ENCODE measurements at regions not wholly inside any gene's neighbourhood (a gene's known extent, or its start where the extent isn't known, plus 50 kb on each side); places are given as distances from the start of the nearest gene placed in this dataset.

DNA sequence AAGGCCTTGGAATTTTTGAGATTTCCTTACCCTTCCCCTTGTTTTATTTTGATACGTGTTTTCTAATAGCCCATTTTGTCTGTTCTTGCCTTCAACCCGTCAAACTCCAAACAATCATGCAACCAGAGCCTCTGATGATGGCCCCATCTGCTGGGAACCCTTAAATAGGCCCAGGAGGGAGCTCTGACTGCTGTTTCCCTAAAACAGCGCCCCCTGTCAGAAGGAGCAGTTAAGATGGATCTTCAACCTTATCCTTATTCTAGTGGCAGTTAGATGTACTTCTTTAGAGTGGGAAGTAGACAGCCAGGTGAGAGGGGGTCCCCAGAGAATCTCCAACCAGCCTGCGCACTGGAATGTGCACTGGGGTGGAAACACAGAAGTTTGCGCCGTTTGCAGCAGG lies 1031.0 kb upstream of the PCDH9 start:
- DNase-seq (ENCODE audit: low read depth): no peak
- H3K4me3 ChIP-seq (ENCODE audit: low read length): no peak overlapping the region
- TF ChIP-seq CTCF (conservative IDR thresholded peaks at IDR 0.05; ENCODE audit: low read length): no peak

DNA sequence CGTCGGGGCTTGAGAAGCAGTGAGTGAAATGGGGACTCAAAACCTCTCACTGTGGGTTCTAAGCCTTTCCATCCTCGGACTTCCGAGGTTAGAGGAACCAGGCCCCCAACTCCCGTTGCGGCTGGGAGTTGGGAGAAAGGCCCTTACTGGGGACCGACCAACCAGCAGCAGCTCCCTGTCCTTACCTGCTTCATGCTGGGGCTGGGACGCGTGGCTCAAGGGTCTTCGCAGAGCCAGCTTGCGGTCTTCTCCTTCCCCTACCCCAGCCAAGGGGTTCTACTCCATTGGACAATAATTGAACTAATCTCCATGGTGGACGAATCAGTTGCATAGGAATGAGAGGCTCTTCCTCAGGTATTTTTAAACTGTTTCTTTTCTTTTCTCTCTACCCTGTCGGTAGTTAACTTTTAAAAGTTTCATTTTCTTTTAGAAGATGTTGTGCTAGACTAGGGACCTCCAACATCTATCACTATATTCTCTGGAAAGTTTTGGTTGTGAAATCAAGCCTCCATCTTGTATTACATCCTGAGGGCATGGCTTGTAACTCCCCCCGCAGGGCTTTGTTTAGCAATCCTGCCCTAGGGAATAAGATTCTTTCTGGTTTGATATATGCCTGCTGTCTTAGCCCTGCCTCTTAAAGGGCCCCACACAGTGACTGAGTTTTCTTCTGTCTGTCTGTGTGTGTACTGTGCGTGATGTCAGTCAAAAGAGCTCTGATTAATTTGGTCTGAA lies 1027.1 kb upstream of the PCDH9 start:
- DNase-seq (ENCODE audit: low read depth): no peak
- no peak for TF ChIP-seq CTCF (conservative IDR thresholded peaks at IDR 0.05; ENCODE audit: low read length)
- H3K4me3 ChIP-seq (ENCODE audit: low read length): no peak overlapping the region

- H3K4me3 ChIP-seq (ENCODE audit: low read length): no peak overlapping the region
- no peak for TF ChIP-seq CTCF (conservative IDR thresholded peaks at IDR 0.05; ENCODE audit: low read length)
- no peak for DNase-seq (ENCODE audit: low read depth)
These were observed 1024.0 kb upstream of the PCDH9 start for GRCh38 chr13:68254151-68254550.

DNA sequence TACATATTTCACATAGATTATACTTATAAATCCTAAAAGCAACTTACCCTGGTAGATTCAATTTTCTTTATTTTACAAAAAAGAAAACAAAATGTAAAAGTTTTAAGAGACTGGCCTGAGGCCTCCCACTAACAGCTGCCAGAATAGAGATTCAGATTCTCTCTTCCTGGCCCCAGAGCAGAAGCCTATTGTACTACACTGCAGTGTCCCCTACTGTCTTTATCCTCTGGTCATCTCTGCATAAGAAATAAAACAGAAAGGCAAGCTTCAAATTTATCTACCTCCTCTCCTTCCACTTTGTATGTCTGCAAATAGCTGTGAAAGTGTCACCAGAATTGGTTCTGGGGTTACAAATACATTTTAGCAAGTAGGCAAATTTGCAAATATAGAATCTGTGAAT lies 1004.1 kb upstream of the PCDH9 start:
- DNase-seq (ENCODE audit: low read depth): no peak
- no peak for TF ChIP-seq CTCF (conservative IDR thresholded peaks at IDR 0.05; ENCODE audit: low read length)
- no peak overlapping the region for H3K4me3 ChIP-seq (ENCODE audit: low read length)

- TF ChIP-seq CTCF (conservative IDR thresholded peaks at IDR 0.05; ENCODE audit: low read length): no peak
- no peak overlapping the region for H3K4me3 ChIP-seq (ENCODE audit: low read length)
- DNase-seq (ENCODE audit: low read depth): no peak
These were observed 1002.4 kb upstream of the PCDH9 start for GRCh38 chr13:68232351-68233130.

- no peak overlapping the region for H3K4me3 ChIP-seq (ENCODE audit: low read length)
- no peak for DNase-seq (ENCODE audit: low read depth)
- no peak for TF ChIP-seq CTCF (conservative IDR thresholded peaks at IDR 0.05; ENCODE audit: low read length)
These were observed 984.7 kb upstream of the PCDH9 start for GRCh38 chr13:68214691-68215415.

Data from AG10803 (cell line).